GM12878 (cell line): ENCODE measurements at regions not wholly inside any gene's neighbourhood (a gene's known extent, or its start where the extent isn't known, plus 50 kb on each side); places are given as distances from the start of the nearest gene placed in this dataset.

Experiments
- ATAC-seq: fragments of 200-7000 bp; cut with Tn5 transposase; 3 replicates; pipeline ENCODE4 v1.9.1; 2020; ENCODE audit warnings: mild to moderate bottlenecking, moderate library complexity
- BruUV-seq: library from RNA; stranded (reverse); fragments of 400-500 nt; replicated peaks from 2 replicates; lab custom pipeline; 2021; lab: Mats Ljungman, UMichigan
- CTCF ChIA-PET: fragments of 300-600 bp; sonication (Branson Sonifier 250); formaldehyde crosslinking; extraction: SDS; loops from one replicate; lab custom pipeline; 2021; ENCODE audit warnings: inconsistent platforms; lab: Yijun Ruan, JAX
- POLR2A ChIA-PET: fragments of 350-600 bp; formaldehyde crosslinking; extraction: SDS; loops from one replicate; lab custom pipeline; 2021; ENCODE audit warnings: inconsistent platforms; lab: Charles Lee
- RAD21 ChIA-PET: fragments of 300-600 bp; sonication (Branson Sonifier 250); formaldehyde crosslinking; loops from one replicate; lab custom pipeline; 2023; ENCODE audit warnings: antibody characterized with exemption; ENCODE audit not compliant: unreplicated experiment; lab: Charles Lee
- SMC1A ChIA-PET: fragments of 300-600 bp; sonication (Branson Sonifier 250); formaldehyde crosslinking; loops from one replicate; lab custom pipeline; 2023; ENCODE audit not compliant: unreplicated experiment, uncharacterized antibody; lab: Charles Lee
- DNase-seq: peaks from one replicate; pipeline ENCODE4 v3.0.0-alpha.2; 2011; ENCODE audit warnings: low read depth, low spot score
- FAIRE-seq: peaks from 3 replicates; lab custom pipeline; 2011; peaks lifted over from hg19 to GRCh38; lab: Jason Lieb, UNC
- H2AFZ ChIP-seq: 2 replicates; pipeline ENCODE4 v1.6.0; 2011; ENCODE audit warnings: low read depth, low read length, control low read depth; ENCODE audit not compliant: control insufficient read depth
- H3K27ac ChIP-seq: 2 replicates; pipeline ENCODE4 v1.5.1; 2011; ENCODE audit warnings: control low read depth; ENCODE audit not compliant: control insufficient read depth, insufficient read depth
- H3K27me3 ChIP-seq, 2 experiments: replicated peaks in 1 of 2; 2 replicates each; pipeline versions ENCODE4 v1.6.0 to v1.6.1; 2011; ENCODE audit warnings: low read length in 1 of 2; ENCODE audit not compliant: control insufficient read depth in 2 of 2, insufficient read depth in 2 of 2
- H3K36me3 ChIP-seq, 2 experiments: 2 replicates each; pipeline ENCODE4 v1.5.1; 2011; ENCODE audit warnings: low read length in 1 of 2; ENCODE audit not compliant: control insufficient read depth in 2 of 2, insufficient read depth in 2 of 2
- H3K4me1 ChIP-seq: 2 replicates; pipeline ENCODE4 v1.6.1; 2011; ENCODE audit warnings: mild to moderate bottlenecking, low read length, moderate library complexity, mixed read lengths; ENCODE audit not compliant: control insufficient read depth, insufficient read depth
- H3K4me2 ChIP-seq: 2 replicates; pipeline ENCODE4 v1.6.0; 2011; ENCODE audit warnings: control low read depth; ENCODE audit not compliant: control insufficient read depth, insufficient read depth
- H3K4me3 ChIP-seq: fragments of 200-600 bp; sonication (generic); 2 replicates; pipeline ENCODE4 v1.5.1; 2016
- H3K79me2 ChIP-seq: 2 replicates; pipeline ENCODE4 v1.6.0; 2011; ENCODE audit warnings: low read length; ENCODE audit not compliant: control insufficient read depth, insufficient read depth
- H3K9ac ChIP-seq: 2 replicates; pipeline ENCODE4 v1.8.0; 2011; ENCODE audit warnings: low read length, control low read depth, mixed read lengths; ENCODE audit not compliant: control insufficient read depth, insufficient read depth
- H3K9me3 ChIP-seq: replicated peaks from 3 replicates; pipeline ENCODE4 v1.5.1; 2011; ENCODE audit warnings: mild to moderate bottlenecking, low read length; ENCODE audit not compliant: control insufficient read depth, insufficient read depth
- H4K20me1 ChIP-seq: 2 replicates; pipeline ENCODE4 v1.6.0; 2011; ENCODE audit not compliant: control insufficient read depth, insufficient read depth
- DPF2 ChIP-seq: fragments of 450-650 bp; IDR thresholded peaks from 2 replicates; pipeline ENCODE4 v1.6.1; 2017; ENCODE audit warnings: mild to moderate bottlenecking
- E4F1 ChIP-seq: fragments of 450-650 bp; IDR thresholded peaks from 2 replicates; pipeline ENCODE4 v1.6.1; 2018; ENCODE audit warnings: borderline replicate concordance, mild to moderate bottlenecking; ENCODE audit not compliant: partially characterized antibody
- EP300 ChIP-seq, 2 experiments: fragments of 150-350 bp in 1 of 2; IDR thresholded peaks; 2 replicates each; pipeline ENCODE4 v1.6.1; 2011 to 2012; ENCODE audit warnings: low read depth in 2 of 2, low read length in 2 of 2, borderline replicate concordance in 1 of 2, improper control_type of control experiment in 1 of 2, inconsistent platforms in 1 of 2; ENCODE audit not compliant: control insufficient read depth in 1 of 2
- EZH2 ChIP-seq: IDR thresholded peaks from 2 replicates; pipeline ENCODE4 v1.6.1; 2012; ENCODE audit warnings: low read depth, mild to moderate bottlenecking, control low read depth, inconsistent platforms, low read length, borderline replicate concordance; ENCODE audit not compliant: control insufficient read depth
- GATAD2B ChIP-seq: fragments of 450-650 bp; conservative IDR thresholded peaks from 2 replicates; pipeline ENCODE4 v1.6.1; 2017; ENCODE audit warnings: low read depth, mild to moderate bottlenecking, moderate library complexity
- HCFC1 ChIP-seq: fragments of 150-350 bp; IDR thresholded peaks from 2 replicates; pipeline ENCODE4 v1.6.1; 2014; ENCODE audit warnings: low read length
- HDAC2 ChIP-seq: fragments of 200-600 bp; sonication (generic); IDR thresholded peaks from 2 replicates; pipeline ENCODE4 v1.6.1; 2017
- IRF4 ChIP-seq: IDR thresholded peaks from 2 replicates; pipeline ENCODE4 v1.6.1; 2011; ENCODE audit warnings: low read depth, low read length
- KLF5 ChIP-seq: fragments of 450-650 bp; IDR thresholded peaks from 2 replicates; pipeline ENCODE4 v1.6.1; 2014; ENCODE audit warnings: mild to moderate bottlenecking; ENCODE audit not compliant: partially characterized antibody
- MYB ChIP-seq: fragments of 150-350 bp; IDR thresholded peaks from 2 replicates; pipeline ENCODE4 v1.6.1; 2014; ENCODE audit warnings: mild to moderate bottlenecking, low read depth, low read length, borderline replicate concordance
- NFIC ChIP-seq: IDR thresholded peaks from 2 replicates; pipeline ENCODE4 v1.6.1; 2012; ENCODE audit warnings: low read depth, mild to moderate bottlenecking, inconsistent platforms, low read length, moderate library complexity
- NKRF ChIP-seq: fragments of 450-650 bp; conservative IDR thresholded peaks from 2 replicates; pipeline ENCODE4 v1.6.1; 2017; ENCODE audit warnings: mild to moderate bottlenecking, moderate library complexity
- NR2C1 ChIP-seq: fragments of 450-650 bp; IDR thresholded peaks from 2 replicates; pipeline ENCODE4 v1.6.1; 2017; ENCODE audit warnings: antibody characterized with exemption, mild to moderate bottlenecking, moderate library complexity
- POLR2A ChIP-seq: IDR thresholded peaks from 2 replicates; pipeline ENCODE4 v1.6.1; 2011; ENCODE audit warnings: low read depth, mild to moderate bottlenecking, low read length
- POU2F2 ChIP-seq: IDR thresholded peaks from 3 replicates; pipeline ENCODE4 v1.6.1; 2011; ENCODE audit warnings: low read depth, mild to moderate bottlenecking, low read length, borderline replicate concordance
- RBBP5 ChIP-seq: fragments of 200-600 bp; sonication (generic); conservative IDR thresholded peaks from 2 replicates; pipeline ENCODE4 v1.6.1; 2016
- STAT3 ChIP-seq: IDR thresholded peaks from 2 replicates; pipeline ENCODE4 v1.6.1; 2011; ENCODE audit warnings: low read depth, low read length, improper control_type of control experiment
- WGBS: methylation state at CpG from one replicate; pipeline ENCODE4 v1.1.6; 2016; ENCODE audit warnings: low lambda C conversion rate; ENCODE audit not compliant: insufficient replicate concordance, insufficient coverage; ENCODE audit errors: missing lambda C conversion rate; 5-methylcytosine and 5-hydroxymethylcytosine counted together
- in situ Hi-C: fragments of 300-500 bp; cut with MboI; formaldehyde crosslinking; loops from 9 replicates; pipeline ENCODE4 v1.14.3; 2018; ENCODE audit warnings: mixed read lengths
- intact Hi-C: fragments of 100-400 bp; cut with micrococcal nuclease; formaldehyde crosslinking; loops from one replicate; pipeline ENCODE4 v1.14.2; 2022; ENCODE audit not compliant: unreplicated experiment

GRCh38 chr19:31960474-31960873 lies 384.9 kb upstream of the ZNF507 start:
- no TSS peak for BruUV-seq
- ChIA-PET SMC1A (interaction anchor here (1.1 kb wide), 1 partner anchor 28 kb away, joined by 3 read pairs; no protein-coding TSS in a partner anchor), RAD21 (no interaction called here), CTCF (no interaction called here), POLR2A (no interaction called here)
- H3K4me2 ChIP-seq = no peak overlapping the region
- H3K36me3 ChIP-seq = no peaks in the 10 kb centered on the region
- no peak overlapping the region for H3K9ac ChIP-seq
- no peaks in the 10 kb centered on the region; the same call in 2 of the 3 replicates for H3K9me3 ChIP-seq
- H3K79me2 ChIP-seq = no peaks in the 10 kb centered on the region
- TF ChIP-seq EZH2 (no peak), NR2C1 (no peak), RBBP5 (no peak), KLF5 (no peak), HCFC1 (no peak), HDAC2 (no peak), GATAD2B (no peak), IRF4 (no peak), POLR2A (no peak), E4F1 (no peak), MYB (no peak), POU2F2 (no peak), EP300 (IDR thresholded peaks at IDR 0.05; ENCODE audit: borderline replicate concordance in 1 of 2, control insufficient read depth in 1 of 2, low read depth in 2 of 2, low read length in 2 of 2) (no peak), NFIC (no peak), NKRF (no peak), STAT3 (no peak), DPF2 (no peak)
- no peaks in the 10 kb centered on the region for H4K20me1 ChIP-seq
- WGBS = 46% methylated on average over 6 of the region's 6 CpGs
- no peak overlapping the region for H3K4me3 ChIP-seq
- no peaks in the 10 kb centered on the region for H3K27me3 ChIP-seq
- intact Hi-C loops = no loop called here
- H3K27ac ChIP-seq = no peak overlapping the region
- ATAC-seq (no peak), FAIRE-seq (no peak), DNase-seq (no peak)
- no peak overlapping the region for H2AFZ ChIP-seq
- no peaks in the 10 kb centered on the region for H3K4me1 ChIP-seq
- in situ Hi-C loops = no loop called here
